ENCODE measurements at regions not wholly inside any gene's neighbourhood (a gene's known extent, or its start where the extent isn't known, plus 50 kb on each side); places are given as distances from the start of the nearest gene placed in this dataset.

DNA sequence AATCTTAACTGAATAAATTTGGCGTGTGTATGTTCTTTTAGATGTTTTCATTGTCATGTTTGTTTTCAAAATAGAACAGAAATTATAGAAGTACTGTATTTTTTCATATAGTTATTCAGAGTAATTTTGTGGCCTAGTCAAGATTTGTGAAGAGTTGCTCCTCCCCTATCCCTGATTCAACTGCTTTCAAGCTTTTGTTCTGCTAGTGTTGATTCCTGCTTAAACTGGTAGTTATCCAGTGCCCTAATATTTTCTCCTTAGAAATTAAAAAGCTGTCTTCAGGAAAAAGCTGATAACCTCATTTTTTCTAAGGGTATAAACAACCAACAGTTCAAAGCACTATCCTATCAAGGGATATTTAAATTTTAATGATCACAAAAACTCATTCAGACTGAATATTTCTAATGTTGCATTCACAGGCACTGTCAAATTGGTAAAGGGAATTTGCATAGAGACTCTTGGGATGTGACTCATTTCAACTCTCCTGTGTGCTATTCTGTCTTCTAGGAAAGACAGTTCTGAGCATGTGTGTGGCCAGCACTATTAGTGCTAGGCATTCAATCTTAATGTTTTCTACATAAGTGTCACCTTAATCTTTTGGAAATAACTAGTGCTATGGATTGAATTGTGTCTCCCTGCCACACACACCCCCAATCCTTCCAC, 1776.0 kb downstream of the LRRC4C start:
- DNase-seq = no peak
- peaks cover 0 to 8% (median 0%) of the 10 kb centered on the region in 4 donors for H3K9me3 ChIP-seq
- H3K4me3 ChIP-seq = no peak overlapping the region
- TF ChIP-seq CTCF (IDR thresholded peaks at IDR 0.05) = no peak
- TF ChIP-seq POLR2AphosphoS5 (IDR thresholded peaks at IDR 0.05) = no peak
- TF ChIP-seq POLR2A (IDR thresholded peaks at IDR 0.05) = no peak
- no peak for TF ChIP-seq EP300 (IDR thresholded peaks at IDR 0.05)
- H3K4me1 ChIP-seq = no peaks in the 10 kb centered on the region
- intact Hi-C loops (cut with DNase I) = no loop called here
- no peaks in the 10 kb centered on the region for H3K36me3 ChIP-seq
- 52 to 76% methylated on average over 1 of the region's 1 CpG for WGBS, 2 donors
- no peak overlapping the region for H3K27ac ChIP-seq
- no peaks in the 10 kb centered on the region for H3K27me3 ChIP-seq

DNA sequence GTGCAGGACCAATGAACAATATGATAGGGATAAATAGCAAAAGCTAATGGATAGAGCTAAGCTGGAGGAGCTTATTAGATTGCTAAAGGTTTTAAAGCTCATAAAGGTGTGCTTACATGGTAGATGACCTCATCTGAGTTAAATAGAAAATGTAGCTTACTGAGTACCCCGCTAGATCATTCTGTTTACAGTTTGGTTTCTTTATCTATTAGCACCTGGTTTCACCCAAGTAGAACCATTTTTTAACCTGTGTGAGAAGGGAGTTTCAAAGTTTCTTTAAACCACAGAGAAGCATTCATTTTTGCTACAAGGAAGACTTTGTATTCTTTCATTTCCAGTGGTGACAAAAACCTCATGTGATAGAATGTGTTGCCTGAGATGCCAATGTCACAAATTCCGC, 1778.0 kb downstream of the LRRC4C start:
- TF ChIP-seq CTCF (IDR thresholded peaks at IDR 0.05) = no peak
- no peak for TF ChIP-seq POLR2AphosphoS5 (IDR thresholded peaks at IDR 0.05)
- TF ChIP-seq POLR2A (IDR thresholded peaks at IDR 0.05) = no peak
- no peak for TF ChIP-seq EP300 (IDR thresholded peaks at IDR 0.05)
- Histone ChIP-seq H3K27ac (no peak overlapping the region), H3K27me3 (no peaks in the 10 kb centered on the region), H3K4me3 (no peak overlapping the region), H3K9me3 (peaks cover 0 to 8% (median 0%) of the 10 kb centered on the region in 4 donors), H3K4me1 (no peaks in the 10 kb centered on the region), H3K36me3 (no peaks in the 10 kb centered on the region)
- WGBS, 2 donors = 64 to 71% methylated on average over 2 of the region's 2 CpGs
- DNase-seq = no peak
- intact Hi-C loops (cut with DNase I) = no loop called here

DNA sequence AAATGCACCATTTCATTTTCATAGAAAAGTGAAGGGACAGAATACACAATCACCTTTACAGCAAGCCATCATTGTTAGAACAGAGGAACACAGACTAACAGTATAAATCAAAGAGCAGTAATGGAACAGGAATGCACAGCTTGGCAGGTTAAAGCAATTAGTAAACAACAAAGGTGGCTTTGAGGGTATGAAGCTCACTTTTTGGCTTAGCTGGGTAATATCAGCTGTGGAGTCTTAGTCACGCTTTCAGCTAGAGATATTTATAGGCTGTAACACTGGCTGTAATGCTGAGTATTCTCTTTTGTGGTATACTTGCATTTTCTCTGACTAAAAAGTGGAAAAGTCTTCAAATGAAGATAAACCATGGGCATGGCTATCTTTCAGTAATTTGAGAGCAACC, 1780.5 kb downstream of the LRRC4C start:
- no peaks in the 10 kb centered on the region for H3K27me3 ChIP-seq
- TF ChIP-seq CTCF (IDR thresholded peaks at IDR 0.05) = no peak
- TF ChIP-seq POLR2AphosphoS5 (IDR thresholded peaks at IDR 0.05) = no peak
- no peak for TF ChIP-seq EP300 (IDR thresholded peaks at IDR 0.05)
- no peak for TF ChIP-seq POLR2A (IDR thresholded peaks at IDR 0.05)
- 54 to 71% methylated on average over 1 of the region's 1 CpG for WGBS, 2 donors
- H3K9me3 ChIP-seq = peaks cover 0 to 8% (median 0%) of the 10 kb centered on the region in 4 donors
- H3K27ac ChIP-seq = no peak overlapping the region
- H3K36me3 ChIP-seq = no peaks in the 10 kb centered on the region
- no peaks in the 10 kb centered on the region for H3K4me1 ChIP-seq
- no peak for DNase-seq
- intact Hi-C loops (cut with DNase I) = no loop called here
- no peak overlapping the region for H3K4me3 ChIP-seq

- H3K36me3 ChIP-seq = no peaks in the 10 kb centered on the region
- no peak overlapping the region for H3K27ac ChIP-seq
- intact Hi-C loops (cut with DNase I) = no loop called here
- no peak for DNase-seq
- no peaks in the 10 kb centered on the region for H3K27me3 ChIP-seq
- TF ChIP-seq POLR2AphosphoS5 (IDR thresholded peaks at IDR 0.05) (no peak), POLR2A (IDR thresholded peaks at IDR 0.05) (no peak)
- no peaks in the 10 kb centered on the region for H3K4me1 ChIP-seq
- 49 to 73% methylated on average over 2 of the region's 2 CpGs for WGBS, 2 donors
- no peak overlapping the region for H3K4me3 ChIP-seq
- H3K9me3 ChIP-seq = peaks cover 0 to 5% (median 0%) of the 10 kb centered on the region in 4 donors
Measured at GRCh38 chr11:39675171-39675570, 1784.3 kb downstream of the LRRC4C start.

- H3K4me3 ChIP-seq = no peak overlapping the region
- peaks cover 0 to 2% (median 0%) of the 10 kb centered on the region in 4 donors for H3K9me3 ChIP-seq
- no peak overlapping the region for H3K27ac ChIP-seq
- no peak for TF ChIP-seq EP300 (IDR thresholded peaks at IDR 0.05)
- H3K4me1 ChIP-seq = no peaks in the 10 kb centered on the region
- no peaks in the 10 kb centered on the region for H3K27me3 ChIP-seq
- WGBS, 2 donors = 74 to 86% methylated on average over 2 of the region's 2 CpGs
- intact Hi-C loops (cut with DNase I) = no loop called here
- H3K36me3 ChIP-seq = no peaks in the 10 kb centered on the region
- DNase-seq = no peak
Measured at GRCh38 chr11:39674761-39675160, 1784.7 kb downstream of the LRRC4C start.

DNA sequence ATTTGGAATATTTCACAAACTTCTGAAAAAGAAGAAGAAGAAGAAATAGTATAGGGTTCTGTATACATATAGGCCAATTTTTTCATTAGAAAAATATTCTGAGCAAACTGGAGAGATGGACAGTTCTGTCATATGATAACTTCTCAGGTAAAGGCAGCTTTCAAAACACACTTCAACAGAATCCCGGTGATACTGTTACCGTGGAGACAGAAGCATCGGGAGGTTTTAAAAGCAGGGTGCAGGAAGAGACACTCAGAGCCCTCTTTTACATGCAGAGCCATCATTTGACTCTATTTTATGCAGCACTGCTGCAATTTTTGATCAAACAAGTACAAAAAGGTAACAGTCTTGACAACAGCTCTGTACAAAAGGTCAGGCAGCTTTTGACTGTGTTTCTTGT, 1785.4 kb downstream of the LRRC4C start:
- Histone ChIP-seq H3K27me3 (no peaks in the 10 kb centered on the region), H3K27ac (no peak overlapping the region), H3K9me3 (no peaks in the 10 kb centered on the region), H3K36me3 (no peaks in the 10 kb centered on the region), H3K4me3 (no peak overlapping the region), H3K4me1 (no peaks in the 10 kb centered on the region)
- intact Hi-C loops (cut with DNase I) = no loop called here
- 79 to 82% methylated on average over 3 of the region's 3 CpGs for WGBS, 2 donors
- TF ChIP-seq EP300 (IDR thresholded peaks at IDR 0.05) (no peak), POLR2A (IDR thresholded peaks at IDR 0.05) (no peak), POLR2AphosphoS5 (IDR thresholded peaks at IDR 0.05) (no peak), CTCF (IDR thresholded peaks at IDR 0.05) (no peak)
- no peak for DNase-seq
